ENCODE measurements at regions not wholly inside any gene's neighbourhood (a gene's known extent, or its start where the extent isn't known, plus 50 kb on each side); places are given as distances from the start of the nearest gene placed in this dataset.

- H3K9me3 ChIP-seq (ENCODE audit: control insufficient read depth in 1 of 2, low read length in 2 of 2): no peaks in the 10 kb centered on the region
- H3K4me1 ChIP-seq (ENCODE audit: insufficient read depth, low read length): no peaks in the 10 kb centered on the region
- intact Hi-C loops (cut with micrococcal nuclease): no loop called here
- H3K27me3 Mint-ChIP-seq: peaks cover 5 to 15% of the 10 kb centered on the region in 2 donors
- H3K4me3 Mint-ChIP-seq: no peak overlapping the region
- no peaks in the 10 kb centered on the region for H3K4me1 Mint-ChIP-seq
- POLR2A ChIA-PET (ENCODE audit: partially characterized antibody): no interaction called here
- peaks cover 0 to 2% (median 0%) of the 10 kb centered on the region in 8 donors for H3K9me3 Mint-ChIP-seq
- H3K4me3 ChIP-seq (ENCODE audit: low read length in 2 of 2): no peak overlapping the region
- no peak overlapping the region for H3K27ac ChIP-seq (ENCODE audit: low read depth, low read length)
- no peaks in the 10 kb centered on the region for H3K36me3 ChIP-seq (ENCODE audit: insufficient read depth, low read length)
- H3K36me3 Mint-ChIP-seq: no peaks in the 10 kb centered on the region
- DNase-seq: no peak
- no peak overlapping the region for H3K27ac Mint-ChIP-seq
- CTCF ChIA-PET (ENCODE audit: partially characterized antibody): interaction anchor here (1.5 kb wide), 1 partner anchor 9 kb away, joined by 4 read pairs; no protein-coding TSS in a partner anchor
- no peaks in the 10 kb centered on the region for H3K27me3 ChIP-seq (ENCODE audit: insufficient read depth, low read length)
Observed at GRCh38 chr6:44500074-44500473, 112.6 kb downstream of the CDC5L start.

- Histone ChIP-seq H3K9me3 (ENCODE audit: control insufficient read depth in 1 of 2, low read length in 2 of 2) (no peaks in the 10 kb centered on the region), H3K27me3 (ENCODE audit: insufficient read depth, low read length) (no peaks in the 10 kb centered on the region), H3K4me1 (ENCODE audit: insufficient read depth, low read length) (no peaks in the 10 kb centered on the region), H3K36me3 (ENCODE audit: insufficient read depth, low read length) (no peaks in the 10 kb centered on the region), H3K27ac (ENCODE audit: low read depth, low read length) (no peak overlapping the region), H3K4me3 (ENCODE audit: low read length in 2 of 2) (no peak overlapping the region)
- Mint-ChIP-seq H3K4me3 (no peak overlapping the region), H3K4me1 (no peaks in the 10 kb centered on the region), H3K27ac (no peak overlapping the region), H3K27me3 (peaks cover 3 to 7% of the 10 kb centered on the region in 2 donors), H3K36me3 (no peaks in the 10 kb centered on the region), H3K9me3 (peaks cover 0 to 2% (median 0%) of the 10 kb centered on the region in 8 donors)
- no peak for DNase-seq
- CTCF ChIA-PET (ENCODE audit: partially characterized antibody): interaction anchor here (2.6 kb wide), 1 partner anchor 28 kb away, joined by 7 read pairs; no protein-coding TSS in a partner anchor
- intact Hi-C loops (cut with micrococcal nuclease): no loop called here
- POLR2A ChIA-PET (ENCODE audit: partially characterized antibody): no interaction called here
Observed at GRCh38 chr6:44503471-44503870, 116.0 kb downstream of the CDC5L start.

GRCh38 chr6:44504301-44504791 is 116.8 kb downstream of the CDC5L start:
- no peak overlapping the region for H3K27ac ChIP-seq (ENCODE audit: low read depth, low read length)
- no peaks in the 10 kb centered on the region for H3K36me3 Mint-ChIP-seq
- intact Hi-C loops (cut with micrococcal nuclease): no loop called here
- H3K27me3 Mint-ChIP-seq: peaks cover 3 to 10% of the 10 kb centered on the region in 2 donors
- H3K4me1 ChIP-seq (ENCODE audit: insufficient read depth, low read length): no peaks in the 10 kb centered on the region
- no peak overlapping the region for H3K27ac Mint-ChIP-seq
- H3K4me1 Mint-ChIP-seq: no peaks in the 10 kb centered on the region
- CTCF ChIA-PET (ENCODE audit: partially characterized antibody): interaction anchor here (2.6 kb wide), 1 partner anchor 29 kb away, joined by 7 read pairs; no protein-coding TSS in a partner anchor
- H3K4me3 ChIP-seq (ENCODE audit: low read length in 2 of 2): no peak overlapping the region
- POLR2A ChIA-PET (ENCODE audit: partially characterized antibody): no interaction called here
- DNase-seq: no peak
- H3K27me3 ChIP-seq (ENCODE audit: insufficient read depth, low read length): no peaks in the 10 kb centered on the region
- no peaks in the 10 kb centered on the region for H3K36me3 ChIP-seq (ENCODE audit: insufficient read depth, low read length)
- H3K9me3 ChIP-seq (ENCODE audit: control insufficient read depth in 1 of 2, low read length in 2 of 2): no peaks in the 10 kb centered on the region
- no peak overlapping the region for H3K4me3 Mint-ChIP-seq
- peaks cover 0 to 3% (median 0%) of the 10 kb centered on the region in 8 donors for H3K9me3 Mint-ChIP-seq

GRCh38 chr6:44505751-44506150 is 118.2 kb downstream of the CDC5L start:
- DNase-seq: no peak
- POLR2A ChIA-PET (ENCODE audit: partially characterized antibody): no interaction called here
- Mint-ChIP-seq H3K4me1 (no peaks in the 10 kb centered on the region), H3K9me3 (peaks cover 0 to 6% (median 0%) of the 10 kb centered on the region in 8 donors), H3K27ac (no peak overlapping the region), H3K4me3 (no peak overlapping the region), H3K36me3 (no peaks in the 10 kb centered on the region), H3K27me3 (peaks cover 5 to 8% of the 10 kb centered on the region in 2 donors)
- Histone ChIP-seq H3K36me3 (ENCODE audit: insufficient read depth, low read length) (no peaks in the 10 kb centered on the region), H3K27me3 (ENCODE audit: insufficient read depth, low read length) (no peaks in the 10 kb centered on the region), H3K9me3 (ENCODE audit: control insufficient read depth in 1 of 2, low read length in 2 of 2) (no peaks in the 10 kb centered on the region), H3K27ac (ENCODE audit: low read depth, low read length) (no peak overlapping the region), H3K4me3 (ENCODE audit: low read length in 2 of 2) (no peak overlapping the region), H3K4me1 (ENCODE audit: insufficient read depth, low read length) (no peaks in the 10 kb centered on the region)
- intact Hi-C loops (cut with micrococcal nuclease): no loop called here
- CTCF ChIA-PET (ENCODE audit: partially characterized antibody): no interaction called here

- DNase-seq: no peak
- Mint-ChIP-seq H3K27ac (no peak overlapping the region), H3K27me3 (peaks cover 4 to 5% of the 10 kb centered on the region in 2 donors), H3K4me1 (no peaks in the 10 kb centered on the region), H3K4me3 (no peak overlapping the region), H3K9me3 (peaks cover 0 to 6% (median 0%) of the 10 kb centered on the region in 8 donors), H3K36me3 (no peaks in the 10 kb centered on the region)
- Histone ChIP-seq H3K4me3 (ENCODE audit: low read length in 2 of 2) (no peak overlapping the region), H3K9me3 (ENCODE audit: control insufficient read depth in 1 of 2, low read length in 2 of 2) (no peaks in the 10 kb centered on the region), H3K27ac (ENCODE audit: low read depth, low read length) (no peak overlapping the region), H3K36me3 (ENCODE audit: insufficient read depth, low read length) (no peaks in the 10 kb centered on the region), H3K4me1 (ENCODE audit: insufficient read depth, low read length) (no peaks in the 10 kb centered on the region), H3K27me3 (ENCODE audit: insufficient read depth, low read length) (no peaks in the 10 kb centered on the region)
- POLR2A ChIA-PET (ENCODE audit: partially characterized antibody): no interaction called here
- intact Hi-C loops (cut with micrococcal nuclease): no loop called here
- CTCF ChIA-PET (ENCODE audit: partially characterized antibody): no interaction called here
Observed at GRCh38 chr6:44507014-44507413, 119.5 kb downstream of the CDC5L start.

- POLR2A ChIA-PET (ENCODE audit: partially characterized antibody): no interaction called here
- Mint-ChIP-seq H3K36me3 (no peaks in the 10 kb centered on the region), H3K9me3 (peaks cover 0 to 6% (median 0%) of the 10 kb centered on the region in 8 donors), H3K27ac (no peak overlapping the region), H3K4me3 (no peak overlapping the region), H3K27me3 (peaks cover 2 to 7% of the 10 kb centered on the region in 2 donors), H3K4me1 (no peaks in the 10 kb centered on the region)
- H3K9me3 ChIP-seq (ENCODE audit: control insufficient read depth in 1 of 2, low read length in 2 of 2): no peaks in the 10 kb centered on the region
- intact Hi-C loops (cut with micrococcal nuclease): no loop called here
- no peaks in the 10 kb centered on the region for H3K27me3 ChIP-seq (ENCODE audit: insufficient read depth, low read length)
- no peaks in the 10 kb centered on the region for H3K36me3 ChIP-seq (ENCODE audit: insufficient read depth, low read length)
- H3K4me1 ChIP-seq (ENCODE audit: insufficient read depth, low read length): no peaks in the 10 kb centered on the region
- no peak for DNase-seq
- H3K27ac ChIP-seq (ENCODE audit: low read depth, low read length): no peak overlapping the region
- no peak overlapping the region for H3K4me3 ChIP-seq (ENCODE audit: low read length in 2 of 2)
- CTCF ChIA-PET (ENCODE audit: partially characterized antibody): interaction anchor here (1.8 kb wide), 1 partner anchor 9 kb away, joined by 4 read pairs; no protein-coding TSS in a partner anchor
Observed at GRCh38 chr6:44508646-44509045, 121.1 kb downstream of the CDC5L start.

GRCh38 chr6:44511126-44511525 is 123.6 kb downstream of the CDC5L start:
- Histone ChIP-seq H3K27me3 (ENCODE audit: insufficient read depth, low read length) (no peaks in the 10 kb centered on the region), H3K4me1 (ENCODE audit: insufficient read depth, low read length) (no peaks in the 10 kb centered on the region), H3K27ac (ENCODE audit: low read depth, low read length) (no peak overlapping the region), H3K9me3 (ENCODE audit: control insufficient read depth in 1 of 2, low read length in 2 of 2) (no peaks in the 10 kb centered on the region), H3K4me3 (ENCODE audit: low read length in 2 of 2) (no peak overlapping the region), H3K36me3 (ENCODE audit: insufficient read depth, low read length) (no peaks in the 10 kb centered on the region)
- CTCF ChIA-PET (ENCODE audit: partially characterized antibody): no interaction called here
- POLR2A ChIA-PET (ENCODE audit: partially characterized antibody): no interaction called here
- no peaks in the 10 kb centered on the region for H3K36me3 Mint-ChIP-seq
- no peaks in the 10 kb centered on the region for H3K4me1 Mint-ChIP-seq
- H3K27ac Mint-ChIP-seq: no peak overlapping the region
- DNase-seq: no peak
- intact Hi-C loops (cut with micrococcal nuclease): no loop called here
- peaks cover 0 to 6% (median 0%) of the 10 kb centered on the region in 8 donors for H3K9me3 Mint-ChIP-seq
- H3K4me3 Mint-ChIP-seq: no peak overlapping the region
- H3K27me3 Mint-ChIP-seq: peaks cover 2 to 8% of the 10 kb centered on the region in 2 donors
